ENCODE measurements at regions not wholly inside any gene's neighbourhood (a gene's known extent, or its start where the extent isn't known, plus 50 kb on each side); places are given as distances from the start of the nearest gene placed in this dataset.

GRCh38 chr4:71260544-71260943 is 78.3 kb upstream of the SLC4A4 start:
- Histone ChIP-seq H3K36me3 (replicated peaks; ENCODE audit: low read depth, low read length) (no peaks in the 10 kb centered on the region), H3K9ac (ENCODE audit: low read length) (no peak overlapping the region), H2AFZ (ENCODE audit: low read depth, low read length) (no peak overlapping the region), H3K9me3 (ENCODE audit: insufficient read depth, low read length) (no peaks in the 10 kb centered on the region), H3K27me3 (ENCODE audit: low read depth, low read length) (peaks cover 4% of the 10 kb centered on the region; the same call in 1 of the 2 replicates), H3K27ac (ENCODE audit: low read length) (no peak overlapping the region), H3K4me2 (ENCODE audit: low read length) (no peak overlapping the region), H4K20me1 (ENCODE audit: insufficient read depth, low read length) (no peaks in the 10 kb centered on the region), H3K79me2 (ENCODE audit: low read length) (no peaks in the 10 kb centered on the region), H3K4me1 (ENCODE audit: low read length) (peaks cover 6% of the 10 kb centered on the region), H3K4me3 (ENCODE audit: low read length) (no peak overlapping the region)
- TF ChIP-seq, protein P1, sequence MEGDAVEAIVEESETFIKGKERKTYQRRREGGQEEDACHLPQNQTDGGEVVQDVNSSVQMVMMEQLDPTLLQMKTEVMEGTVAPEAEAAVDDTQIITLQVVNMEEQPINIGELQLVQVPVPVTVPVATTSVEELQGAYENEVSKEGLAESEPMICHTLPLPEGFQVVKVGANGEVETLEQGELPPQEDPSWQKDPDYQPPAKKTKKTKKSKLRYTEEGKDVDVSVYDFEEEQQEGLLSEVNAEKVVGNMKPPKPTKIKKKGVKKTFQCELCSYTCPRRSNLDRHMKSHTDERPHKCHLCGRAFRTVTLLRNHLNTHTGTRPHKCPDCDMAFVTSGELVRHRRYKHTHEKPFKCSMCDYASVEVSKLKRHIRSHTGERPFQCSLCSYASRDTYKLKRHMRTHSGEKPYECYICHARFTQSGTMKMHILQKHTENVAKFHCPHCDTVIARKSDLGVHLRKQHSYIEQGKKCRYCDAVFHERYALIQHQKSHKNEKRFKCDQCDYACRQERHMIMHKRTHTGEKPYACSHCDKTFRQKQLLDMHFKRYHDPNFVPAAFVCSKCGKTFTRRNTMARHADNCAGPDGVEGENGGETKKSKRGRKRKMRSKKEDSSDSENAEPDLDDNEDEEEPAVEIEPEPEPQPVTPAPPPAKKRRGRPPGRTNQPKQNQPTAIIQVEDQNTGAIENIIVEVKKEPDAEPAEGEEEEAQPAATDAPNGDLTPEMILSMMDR (IDR thresholded peaks at IDR 0.05; ENCODE audit: low read depth, low read length) = no peak
- no peak for TF ChIP-seq EZH2phosphoT487 (IDR thresholded peaks at IDR 0.05; ENCODE audit: low read depth)

DNA sequence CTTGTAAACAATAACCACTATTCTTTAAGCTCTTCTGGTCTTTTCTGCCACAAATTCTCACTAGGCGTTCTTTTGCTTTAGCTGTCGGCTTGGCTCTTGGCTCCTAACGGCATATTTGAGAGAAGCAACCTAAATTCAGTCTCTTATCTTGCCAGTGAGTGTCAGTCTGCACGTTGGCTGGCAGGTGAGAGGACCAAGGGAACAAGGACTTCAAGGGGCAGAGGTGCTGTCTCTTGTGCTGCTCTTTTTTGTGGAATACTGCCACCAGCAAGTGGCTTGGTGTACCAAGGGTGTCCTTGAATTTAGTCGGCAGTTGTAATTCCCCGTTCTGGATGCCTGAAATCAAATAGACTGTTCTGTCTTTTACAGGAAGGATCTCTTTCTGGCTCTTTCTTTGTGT is 77.8 kb upstream of the SLC4A4 start:
- Histone ChIP-seq H3K4me3 (ENCODE audit: low read length) (no peak overlapping the region), H3K36me3 (replicated peaks; ENCODE audit: low read depth, low read length) (no peaks in the 10 kb centered on the region), H3K4me2 (ENCODE audit: low read length) (no peak overlapping the region), H3K4me1 (ENCODE audit: low read length) (peaks cover 6% of the 10 kb centered on the region), H3K27me3 (ENCODE audit: low read depth, low read length) (peaks cover 4% of the 10 kb centered on the region; the same call in 1 of the 2 replicates), H4K20me1 (ENCODE audit: insufficient read depth, low read length) (no peaks in the 10 kb centered on the region), H3K27ac (ENCODE audit: low read length) (no peak overlapping the region), H3K79me2 (ENCODE audit: low read length) (no peaks in the 10 kb centered on the region), H3K9me3 (ENCODE audit: insufficient read depth, low read length) (no peaks in the 10 kb centered on the region), H2AFZ (ENCODE audit: low read depth, low read length) (no peak overlapping the region), H3K9ac (ENCODE audit: low read length) (no peak overlapping the region)
- TF ChIP-seq EZH2phosphoT487 (IDR thresholded peaks at IDR 0.05; ENCODE audit: low read depth) = no peak
- TF ChIP-seq, protein P1 (IDR thresholded peaks at IDR 0.05; ENCODE audit: low read depth, low read length) = no peak

DNA sequence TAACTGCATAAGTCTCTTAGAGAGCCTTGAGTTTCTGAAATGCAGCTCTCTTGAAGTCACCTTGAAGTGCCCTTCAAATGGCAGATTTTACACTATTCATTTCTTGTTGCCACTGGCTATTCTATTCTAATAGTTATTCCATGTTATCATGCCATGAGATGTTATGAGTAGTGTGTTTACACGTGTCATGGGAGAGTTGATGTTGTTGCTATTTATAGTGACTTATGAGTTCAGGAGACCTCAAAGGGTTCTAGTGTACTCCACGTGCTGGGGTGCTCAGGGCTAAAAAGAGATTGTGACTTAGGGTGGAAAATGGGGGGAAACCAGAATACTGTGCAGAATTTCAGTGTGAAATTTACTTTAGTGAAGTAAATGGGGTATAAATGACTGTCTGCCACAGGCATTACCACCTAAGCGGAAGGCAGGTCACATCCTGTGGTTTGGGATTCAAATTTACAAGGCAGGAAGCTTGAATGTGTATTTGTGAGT is 77.1 kb upstream of the SLC4A4 start:
- Histone ChIP-seq H3K4me3 (ENCODE audit: low read length) (no peak overlapping the region), H3K9ac (ENCODE audit: low read length) (no peak overlapping the region), H3K4me2 (ENCODE audit: low read length) (no peak overlapping the region), H3K9me3 (ENCODE audit: insufficient read depth, low read length) (no peaks in the 10 kb centered on the region), H3K27me3 (ENCODE audit: low read depth, low read length) (peaks cover 4% of the 10 kb centered on the region; the same call in 1 of the 2 replicates), H2AFZ (ENCODE audit: low read depth, low read length) (no peak overlapping the region), H3K27ac (ENCODE audit: low read length) (no peak overlapping the region), H3K36me3 (replicated peaks; ENCODE audit: low read depth, low read length) (no peaks in the 10 kb centered on the region), H4K20me1 (ENCODE audit: insufficient read depth, low read length) (no peaks in the 10 kb centered on the region), H3K79me2 (ENCODE audit: low read length) (no peaks in the 10 kb centered on the region), H3K4me1 (ENCODE audit: low read length) (peaks cover 6% of the 10 kb centered on the region)
- TF ChIP-seq EZH2phosphoT487 (IDR thresholded peaks at IDR 0.05; ENCODE audit: low read depth) = no peak
- TF ChIP-seq, protein P1 (IDR thresholded peaks at IDR 0.05; ENCODE audit: low read depth, low read length) = no peak

DNA sequence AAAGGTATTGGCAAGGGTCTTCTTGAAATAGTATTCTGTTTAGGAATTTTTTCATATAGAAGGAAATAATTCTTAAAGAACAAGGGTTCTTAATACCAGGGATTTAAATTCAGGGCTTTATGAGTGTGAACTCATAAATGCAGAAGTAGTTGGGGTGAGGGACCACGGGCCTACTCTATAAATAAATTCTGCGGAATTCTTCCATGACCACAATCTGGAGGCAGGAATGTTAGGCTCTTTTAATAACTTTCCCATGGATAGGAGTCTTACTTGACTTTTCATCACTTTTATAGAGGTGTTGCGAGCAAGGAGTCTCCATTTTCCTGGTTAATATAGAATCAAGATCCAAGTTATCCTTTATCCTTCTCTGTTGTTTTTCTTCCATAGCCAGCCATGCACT is 76.7 kb upstream of the SLC4A4 start:
- Histone ChIP-seq H3K27me3 (ENCODE audit: low read depth, low read length) (peaks cover 4% of the 10 kb centered on the region; the same call in 1 of the 2 replicates), H3K4me2 (ENCODE audit: low read length) (no peak overlapping the region)

More for the DNA sequence above, 76.7 kb upstream of the SLC4A4 start:
- Histone ChIP-seq H2AFZ (ENCODE audit: low read depth, low read length) (no peak overlapping the region), H3K27ac (ENCODE audit: low read length) (no peak overlapping the region), H4K20me1 (ENCODE audit: insufficient read depth, low read length) (no peaks in the 10 kb centered on the region), H3K4me1 (ENCODE audit: low read length) (peaks cover 6% of the 10 kb centered on the region), H3K79me2 (ENCODE audit: low read length) (no peaks in the 10 kb centered on the region), H3K36me3 (replicated peaks; ENCODE audit: low read depth, low read length) (no peaks in the 10 kb centered on the region), H3K9ac (ENCODE audit: low read length) (no peak overlapping the region), H3K4me3 (ENCODE audit: low read length) (no peak overlapping the region), H3K9me3 (ENCODE audit: insufficient read depth, low read length) (no peaks in the 10 kb centered on the region)
- no peak for TF ChIP-seq EZH2phosphoT487 (IDR thresholded peaks at IDR 0.05; ENCODE audit: low read depth)
- TF ChIP-seq, protein P1 (IDR thresholded peaks at IDR 0.05; ENCODE audit: low read depth, low read length) = no peak

Measured in OCI-LY3 (cell line).